Neural progenitor cell (in vitro differentiated cells): ENCODE measurements at regions not wholly inside any gene's neighbourhood (a gene's known extent, or its start where the extent isn't known, plus 50 kb on each side); places are given as distances from the start of the nearest gene placed in this dataset.

Experiments
- CTCF ChIP-seq: fragments of 200-600 bp; sonication (generic); IDR thresholded peaks from 2 replicates; pipeline ENCODE4 v1.5.1; 2017; ENCODE audit warnings: antibody characterized with exemption, mild to moderate bottlenecking
- EZH2 ChIP-seq: fragments of 200-600 bp; sonication (generic); IDR thresholded peaks from 2 replicates; pipeline ENCODE4 v1.6.1; 2017; ENCODE audit warnings: antibody characterized with exemption, mild to moderate bottlenecking, moderate library complexity
- EZH2phosphoT487 ChIP-seq: fragments of 200-600 bp; sonication (generic); IDR thresholded peaks from 2 replicates; pipeline ENCODE4 v1.6.1; 2017; ENCODE audit warnings: antibody characterized with exemption

GRCh38 chr14:27270716-27271115, 672.9 kb upstream of the NOVA1 start:
- no peak for TF ChIP-seq EZH2phosphoT487
- TF ChIP-seq CTCF, result no peak
- no peak for TF ChIP-seq EZH2
